Smooth muscle cell (in vitro differentiated cells): ENCODE measurements at regions not wholly inside any gene's neighbourhood (a gene's known extent, or its start where the extent isn't known, plus 50 kb on each side); places are given as distances from the start of the nearest gene placed in this dataset.
A peak's percentile ranks its signal among the peaks of the same experiment; 100 is the strongest.

ENCODE experiments used
- DNase-seq: peaks from one replicate; lab custom pipeline; 2025; ENCODE audit not compliant: unreplicated experiment; lab: John Stamatoyannopoulos, UW
- H2AFZ ChIP-seq: fragments of 200-600 bp; sonication (generic); 2 replicates; pipeline ENCODE4 v1.6.0; 2016; ENCODE audit warnings: antibody characterized with exemption, low read depth, mild to moderate bottlenecking
- H3F3A ChIP-seq: fragments of 200-600 bp; sonication (generic); 2 replicates; pipeline ENCODE4 v1.6.0; 2017; ENCODE audit warnings: antibody characterized with exemption, low read depth
- H3K27ac ChIP-seq: fragments of 200-600 bp; sonication (generic); 2 replicates; pipeline ENCODE4 v1.5.1; 2016; ENCODE audit warnings: low read depth, mild to moderate bottlenecking
- H3K27me3 ChIP-seq: fragments of 200-600 bp; sonication (generic); 2 replicates; pipeline ENCODE4 v1.6.1; 2016; ENCODE audit warnings: low read depth, mild to moderate bottlenecking
- H3K36me3 ChIP-seq: fragments of 200-600 bp; sonication (generic); 2 replicates; pipeline ENCODE4 v1.5.1; 2016; ENCODE audit warnings: low read depth
- H3K4me1 ChIP-seq: fragments of 200-600 bp; sonication (generic); 2 replicates; pipeline ENCODE4 v1.5.1; 2016; ENCODE audit warnings: low read depth
- H3K4me2 ChIP-seq: fragments of 200-600 bp; sonication (generic); 2 replicates; pipeline ENCODE4 v1.6.0; 2016; ENCODE audit warnings: mild to moderate bottlenecking
- H3K4me3 ChIP-seq: fragments of 200-600 bp; sonication (generic); 2 replicates; pipeline ENCODE4 v1.5.1; 2016; ENCODE audit warnings: mild to moderate bottlenecking
- H3K79me2 ChIP-seq: fragments of 200-600 bp; sonication (generic); 2 replicates; pipeline ENCODE4 v1.6.0; 2016; ENCODE audit warnings: low read depth, mild to moderate bottlenecking
- H3K9ac ChIP-seq: fragments of 200-600 bp; sonication (generic); 2 replicates; pipeline ENCODE4 v1.6.0; 2016; ENCODE audit warnings: low read depth
- H3K9me3 ChIP-seq: fragments of 200-600 bp; sonication (generic); replicated peaks from 2 replicates; pipeline ENCODE4 v1.5.1; 2016; ENCODE audit warnings: low read depth
- H4K20me1 ChIP-seq: fragments of 200-600 bp; sonication (generic); 2 replicates; pipeline ENCODE4 v1.6.0; 2016; ENCODE audit warnings: low read depth
- WGBS: methylation state at CpG from one replicate; pipeline ENCODE4 v1.1.7; 2016; ENCODE audit warnings: low lambda C conversion rate; 5-methylcytosine and 5-hydroxymethylcytosine counted together
- TF ChIP-seq, protein P1 (sequence below): fragments of 200-600 bp; sonication (generic); IDR thresholded peaks from 2 replicates; pipeline ENCODE4 v1.5.1; 2017; ENCODE audit warnings: borderline replicate concordance, mild to moderate bottlenecking, antibody characterized with exemption; ENCODE audit not compliant: insufficient read depth, poor library complexity, severe bottlenecking

DNA sequence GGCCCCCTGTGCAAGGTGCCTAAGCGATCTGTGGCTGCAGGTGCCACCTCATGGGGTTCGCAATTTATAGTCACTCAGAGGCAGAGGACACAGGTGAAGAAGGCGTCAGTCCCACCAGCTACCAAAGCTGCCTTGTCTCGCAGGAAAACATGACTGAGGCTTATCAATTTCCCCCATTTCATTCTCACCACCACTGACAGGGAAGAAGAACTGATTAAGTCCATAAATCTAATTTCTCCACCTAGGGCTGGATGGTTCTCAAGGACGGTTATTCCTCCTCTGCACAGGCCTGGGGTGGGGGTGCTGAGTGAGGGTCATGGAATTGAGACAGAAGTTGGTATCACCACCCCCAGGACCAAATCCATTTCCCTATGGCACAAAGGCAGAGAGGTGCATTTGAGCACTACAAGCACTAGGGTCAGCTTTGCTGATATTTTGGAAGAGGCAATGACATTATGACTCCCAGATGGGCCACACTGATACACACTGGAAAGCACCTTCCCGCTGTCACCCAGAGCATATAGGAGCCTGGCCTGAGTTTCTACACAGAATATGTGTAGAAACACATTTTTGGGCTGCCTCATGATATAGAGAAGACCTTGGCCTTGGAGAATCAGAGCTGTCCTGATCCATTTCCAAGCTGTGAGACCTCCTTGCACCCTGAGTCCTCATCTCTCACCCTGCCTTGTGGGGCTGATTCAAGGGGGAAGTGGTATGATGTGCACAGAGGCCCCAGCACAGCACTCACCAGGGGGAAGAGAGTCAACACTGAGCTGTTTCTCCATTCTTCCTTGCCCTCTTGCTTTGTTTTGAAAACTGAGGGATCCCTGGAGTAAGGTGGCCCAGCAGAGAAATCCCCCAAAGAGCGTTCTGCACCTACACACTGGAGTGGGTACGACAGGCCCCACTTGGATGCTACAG lies 59.4 kb downstream of the PITPNM2 start:
- Histone ChIP-seq H3K27me3 (no peaks in the 10 kb centered on the region), H4K20me1 (peaks cover 16% of the 10 kb centered on the region), H3K36me3 (no peaks in the 10 kb centered on the region), H3K79me2 (peaks cover 4% of the 10 kb centered on the region), H3K4me3 (no peak overlapping the region), H3F3A (no peaks in the 10 kb centered on the region), H3K27ac (no peak overlapping the region), H3K9me3 (no peaks in the 10 kb centered on the region), H3K4me1 (no peaks in the 10 kb centered on the region), H2AFZ (no peak overlapping the region), H3K9ac (no peak overlapping the region), H3K4me2 (no peak overlapping the region)
- 97% methylated on average over 8 of the region's 8 CpGs for WGBS
- TF ChIP-seq, protein P1, sequence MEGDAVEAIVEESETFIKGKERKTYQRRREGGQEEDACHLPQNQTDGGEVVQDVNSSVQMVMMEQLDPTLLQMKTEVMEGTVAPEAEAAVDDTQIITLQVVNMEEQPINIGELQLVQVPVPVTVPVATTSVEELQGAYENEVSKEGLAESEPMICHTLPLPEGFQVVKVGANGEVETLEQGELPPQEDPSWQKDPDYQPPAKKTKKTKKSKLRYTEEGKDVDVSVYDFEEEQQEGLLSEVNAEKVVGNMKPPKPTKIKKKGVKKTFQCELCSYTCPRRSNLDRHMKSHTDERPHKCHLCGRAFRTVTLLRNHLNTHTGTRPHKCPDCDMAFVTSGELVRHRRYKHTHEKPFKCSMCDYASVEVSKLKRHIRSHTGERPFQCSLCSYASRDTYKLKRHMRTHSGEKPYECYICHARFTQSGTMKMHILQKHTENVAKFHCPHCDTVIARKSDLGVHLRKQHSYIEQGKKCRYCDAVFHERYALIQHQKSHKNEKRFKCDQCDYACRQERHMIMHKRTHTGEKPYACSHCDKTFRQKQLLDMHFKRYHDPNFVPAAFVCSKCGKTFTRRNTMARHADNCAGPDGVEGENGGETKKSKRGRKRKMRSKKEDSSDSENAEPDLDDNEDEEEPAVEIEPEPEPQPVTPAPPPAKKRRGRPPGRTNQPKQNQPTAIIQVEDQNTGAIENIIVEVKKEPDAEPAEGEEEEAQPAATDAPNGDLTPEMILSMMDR: no peak
- DNase-seq: no peak

DNA sequence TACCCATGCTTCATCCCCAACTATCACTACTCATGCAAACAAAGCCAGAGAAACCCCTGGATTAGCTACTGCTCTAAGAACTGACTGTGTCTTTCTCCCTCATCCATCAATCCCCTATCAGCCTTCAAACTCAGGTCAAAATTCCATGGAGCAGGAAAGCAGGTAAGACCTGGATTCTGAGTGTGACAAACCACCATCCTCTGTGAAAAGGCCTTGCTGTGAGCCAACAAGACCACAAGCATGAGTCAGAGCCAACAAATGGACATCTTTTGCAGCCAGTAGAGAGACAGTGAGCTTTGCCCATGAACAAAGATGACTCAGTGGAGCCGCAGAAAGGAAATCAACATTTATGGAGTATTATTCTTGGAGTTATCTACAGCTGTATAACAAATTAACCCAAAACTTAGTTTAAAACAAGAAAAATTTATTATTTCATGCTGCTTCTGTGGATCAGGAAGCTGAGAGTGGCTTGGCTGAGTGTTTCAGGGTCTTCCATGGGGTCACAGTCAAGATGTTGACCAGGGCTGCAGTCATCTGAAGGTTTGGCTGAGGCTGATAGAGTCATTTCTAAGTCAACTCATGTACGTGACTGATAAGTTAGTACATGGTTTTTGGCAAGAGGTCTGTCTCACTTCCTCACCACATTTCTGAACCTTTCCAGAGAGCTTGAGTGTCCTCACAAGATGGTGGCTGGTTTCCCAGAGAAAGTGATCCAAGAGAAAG lies 61.1 kb downstream of the PITPNM2 start:
- H3K9me3 ChIP-seq: no peaks in the 10 kb centered on the region
- 16% methylated on average over 2 of the region's 2 CpGs for WGBS
- no peaks in the 10 kb centered on the region for H3K27me3 ChIP-seq
- peaks cover 6% of the 10 kb centered on the region for H4K20me1 ChIP-seq
- H3K4me3 ChIP-seq: no peak overlapping the region
- no peak for DNase-seq
- H3K36me3 ChIP-seq: no peaks in the 10 kb centered on the region
- H3K9ac ChIP-seq: no peak overlapping the region
- H3K79me2 ChIP-seq: peaks cover 4% of the 10 kb centered on the region
- TF ChIP-seq, protein P1: no peak
- H3K4me2 ChIP-seq: peak overlapping the region; percentile 32
- H2AFZ ChIP-seq: no peak overlapping the region
- H3K27ac ChIP-seq: peak overlapping the region; percentile 76
- H3F3A ChIP-seq: no peaks in the 10 kb centered on the region
- H3K4me1 ChIP-seq: no peaks in the 10 kb centered on the region

DNA sequence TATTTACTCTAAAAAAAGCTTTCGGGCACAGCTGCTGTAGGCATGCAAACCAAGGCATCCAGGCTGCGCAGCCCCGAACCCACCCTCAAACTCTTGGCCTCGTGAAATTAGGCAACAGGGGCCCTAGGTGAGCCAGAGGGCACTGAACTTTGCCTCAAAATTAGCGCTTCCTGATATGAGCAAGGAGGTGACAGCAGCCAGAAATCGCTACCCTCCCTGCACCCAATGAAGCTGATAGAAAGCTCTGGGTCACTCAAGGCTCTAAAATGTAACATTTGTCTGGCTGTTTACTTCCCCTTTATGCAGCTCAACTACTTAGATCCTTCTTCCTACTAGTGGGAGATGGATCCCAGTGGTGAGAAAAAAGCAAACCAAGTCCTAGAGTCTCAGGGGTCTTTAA lies 61.8 kb downstream of the PITPNM2 start:
- H2AFZ ChIP-seq: no peak overlapping the region
- DNase-seq: no peak
- H3K9ac ChIP-seq: no peak overlapping the region
- H3K36me3 ChIP-seq: no peaks in the 10 kb centered on the region
- TF ChIP-seq, protein P1: no peak
- no peaks in the 10 kb centered on the region for H3K9me3 ChIP-seq
- H3F3A ChIP-seq: no peaks in the 10 kb centered on the region
- WGBS: 97% methylated on average over 6 of the region's 6 CpGs
- no peak overlapping the region for H3K4me2 ChIP-seq
- no peaks in the 10 kb centered on the region for H3K4me1 ChIP-seq
- peaks cover 4% of the 10 kb centered on the region for H3K79me2 ChIP-seq
- no peak overlapping the region for H3K4me3 ChIP-seq
- H3K27me3 ChIP-seq: no peaks in the 10 kb centered on the region
- peaks cover 1% of the 10 kb centered on the region for H4K20me1 ChIP-seq
- peak overlapping the region; percentile 76 for H3K27ac ChIP-seq
